A549 (cell line): ENCODE measurements at regions not wholly inside any gene's neighbourhood (a gene's known extent, or its start where the extent isn't known, plus 50 kb on each side); places are given as distances from the start of the nearest gene placed in this dataset.

Experiments
- ATAC-seq, 2 experiments: fragments of 200-7000 bp in 1 of 2; fragments of >200 bp in 1 of 2; cut with Nextera tagmentation in 1 of 2; cut with Tn5 transposase in 1 of 2; 3 replicates each; pipeline versions ENCODE4 v1.8.0 to v1.9.1; 2018 to 2020; ENCODE audit warnings: mild to moderate bottlenecking in 1 of 2, moderate library complexity in 1 of 2
- CTCF ChIA-PET: fragments of 300-600 bp; sonication (Branson Sonifier 250); formaldehyde crosslinking; extraction: SDS; loops from one replicate; lab custom pipeline; 2021; ENCODE audit warnings: antibody characterized with exemption, inconsistent platforms; lab: Yijun Ruan, JAX
- POLR2A ChIA-PET: fragments of 350-600 bp; formaldehyde crosslinking; extraction: SDS; loops from one replicate; lab custom pipeline; 2021; ENCODE audit warnings: antibody characterized with exemption, inconsistent platforms; lab: Yijun Ruan, JAX
- DNase-seq, 2 experiments: peaks; one replicate each; pipeline versions ENCODE4 v3.0.0 to v3.0.0-alpha.2; 2011 to 2016; ENCODE audit warnings: low read depth in 1 of 2, low spot score in 1 of 2
- FAIRE-seq: peaks from 2 replicates; lab custom pipeline; 2011; peaks lifted over from hg19 to GRCh38; lab: Jason Lieb, UNC
- H3K27ac ChIP-seq, 2 experiments: fragments of >200 bp; sonication (Bioruptor Twin); formaldehyde crosslinking; 3 replicates each; pipeline ENCODE4 v1.5.1; 2016 to 2017
- H3K4me1 ChIP-seq: fragments of >200 bp; sonication (Bioruptor Twin); formaldehyde crosslinking; 3 replicates; pipeline ENCODE4 v1.6.1; 2016
- H3K4me2 ChIP-seq: fragments of >200 bp; sonication (Bioruptor Twin); formaldehyde crosslinking; 3 replicates; pipeline ENCODE4 v1.6.1; 2016
- H3K4me3 ChIP-seq: fragments of >200 bp; sonication (Bioruptor Twin); formaldehyde crosslinking; 3 replicates; pipeline ENCODE4 v1.5.1; 2016
- H3K9me3 ChIP-seq: fragments of >200 bp; sonication (Bioruptor Twin); formaldehyde crosslinking; 3 replicates; pipeline ENCODE4 v1.6.1; 2016
- BHLHE40 ChIP-seq: IDR thresholded peaks from 2 replicates; pipeline ENCODE4 v1.6.1; 2012; ENCODE audit warnings: low read depth, low read length, inconsistent platforms
- CBX2 ChIP-seq: fragments of 200-600 bp; sonication (generic); IDR thresholded peaks from 2 replicates; pipeline ENCODE4 v1.6.1; 2016; ENCODE audit warnings: low read depth, mild to moderate bottlenecking, borderline replicate concordance
- CBX8 ChIP-seq: fragments of 200-600 bp; sonication (generic); IDR thresholded peaks from 2 replicates; pipeline ENCODE4 v1.6.1; 2016
- CTCF ChIP-seq: fragments of >200 bp; sonication (Bioruptor Twin); formaldehyde crosslinking; IDR thresholded peaks from 3 replicates; pipeline ENCODE4 v1.5.1; 2016
- E2F6 ChIP-seq: IDR thresholded peaks from 2 replicates; pipeline ENCODE4 v1.6.1; 2012; ENCODE audit warnings: low read depth, borderline replicate concordance
- EHF ChIP-seq: fragments of 250-450 bp; sonication (Bioruptor Pico); IDR thresholded peaks from 2 replicates; pipeline ENCODE4 v1.5.0; 2020; ENCODE audit warnings: mild to moderate bottlenecking
- EP300 ChIP-seq, 2 experiments: fragments of >200 bp; sonication (Bioruptor Twin); formaldehyde crosslinking; IDR thresholded peaks; 2 replicates in 1 of 2; 3 replicates in 1 of 2; pipeline ENCODE4 v1.6.1; 2016 to 2017
- FOSB ChIP-seq: fragments of 250-450 bp; sonication (Bioruptor Pico); IDR thresholded peaks from 2 replicates; pipeline ENCODE4 v1.5.0; 2020; ENCODE audit warnings: mild to moderate bottlenecking, moderate library complexity
- FOXS1 ChIP-seq: fragments of 250-450 bp; sonication (Bioruptor Pico); IDR thresholded peaks from 2 replicates; pipeline ENCODE4 v1.5.0; 2020; ENCODE audit warnings: mild to moderate bottlenecking, moderate library complexity
- HOXB5 ChIP-seq: fragments of 250-450 bp; sonication (Bioruptor Pico); IDR thresholded peaks from 2 replicates; pipeline ENCODE4 v1.5.0; 2020; ENCODE audit warnings: mild to moderate bottlenecking, moderate library complexity
- JUN ChIP-seq, 2 experiments: fragments of >200 bp; sonication (Bioruptor Twin); formaldehyde crosslinking; IDR thresholded peaks; 2 replicates in 1 of 2; 3 replicates in 1 of 2; pipeline ENCODE4 v1.6.1; 2016 to 2017
- KDM1A ChIP-seq: fragments of 200-600 bp; sonication (generic); IDR thresholded peaks from 2 replicates; pipeline ENCODE4 v1.6.1; 2016; ENCODE audit warnings: low read depth, mild to moderate bottlenecking
- MAFK ChIP-seq: fragments of 450-650 bp; IDR thresholded peaks from 2 replicates; pipeline ENCODE4 v1.6.1; 2014; ENCODE audit not compliant: partially characterized antibody
- MAX ChIP-seq: IDR thresholded peaks from 2 replicates; pipeline ENCODE4 v1.6.1; 2012
- MAZ ChIP-seq: fragments of 150-350 bp; IDR thresholded peaks from 2 replicates; pipeline ENCODE4 v1.6.1; 2014; ENCODE audit warnings: antibody characterized with exemption, low read depth, low read length, borderline replicate concordance
- NR3C1 ChIP-seq: fragments of >200 bp; sonication (Bioruptor Twin); formaldehyde crosslinking; IDR thresholded peaks from 3 replicates; pipeline ENCODE4 v1.6.1; 2017
- RAD21 ChIP-seq, 2 experiments: fragments of >200 bp in 1 of 2; sonication (Bioruptor Twin) in 1 of 2; formaldehyde crosslinking in 1 of 2; IDR thresholded peaks in 1 of 2; conservative IDR thresholded peaks in 1 of 2; 2 replicates in 1 of 2; 3 replicates in 1 of 2; pipeline ENCODE4 v1.6.1; 2012 to 2018; ENCODE audit warnings: inconsistent platforms in 1 of 2
- RARB ChIP-seq: fragments of 250-450 bp; sonication (Bioruptor Pico); IDR thresholded peaks from 2 replicates; pipeline ENCODE4 v1.8.0; 2021; ENCODE audit warnings: mild to moderate bottlenecking, moderate library complexity
- RNF2 ChIP-seq: fragments of 200-600 bp; sonication (generic); IDR thresholded peaks from 2 replicates; pipeline ENCODE4 v1.6.1; 2016; ENCODE audit warnings: low read depth, mild to moderate bottlenecking, antibody characterized with exemption, moderate library complexity, borderline replicate concordance
- SREBF2 ChIP-seq: fragments of 450-650 bp; IDR thresholded peaks from 2 replicates; pipeline ENCODE4 v1.6.1; 2014; ENCODE audit warnings: mild to moderate bottlenecking, moderate library complexity
- USF2 ChIP-seq: fragments of 450-650 bp; IDR thresholded peaks from 2 replicates; pipeline ENCODE4 v1.6.1; 2014; ENCODE audit warnings: antibody characterized with exemption
- WGBS: methylation state at CpG from one replicate; pipeline ENCODE4 v1.1.6; 2017; ENCODE audit errors: missing lambda C conversion rate; 5-methylcytosine and 5-hydroxymethylcytosine counted together

GRCh38 chr4:125572601-125573000 lies 257.8 kb downstream of the FAT4 start:
- Histone ChIP-seq H3K4me2 (no peak overlapping the region), H3K4me3 (no peak overlapping the region), H3K27ac (no peak overlapping the region), H3K9me3 (no peaks in the 10 kb centered on the region), H3K4me1 (no peaks in the 10 kb centered on the region)
- ChIA-PET CTCF (no interaction called here), POLR2A (no interaction called here)
- DNase-seq (no peak), FAIRE-seq (no peak), ATAC-seq (no peak)
- TF ChIP-seq BHLHE40 (no peak), EP300 (IDR thresholded peaks at IDR 0.05) (no peak), CBX2 (no peak), RARB (CRISPR knock-in tag) (no peak), CTCF (no peak), USF2 (no peak), FOSB (no peak)
- 73% methylated on average over 3 of the region's 3 CpGs for WGBS

- no peak for ATAC-seq
- 96% methylated on average over 3 of the region's 3 CpGs for WGBS
- H3K27ac ChIP-seq: no peak overlapping the region
- H3K9me3 ChIP-seq: no peaks in the 10 kb centered on the region
- ChIA-PET CTCF (no interaction called here), POLR2A (no interaction called here)
- DNase-seq: no peak
- TF ChIP-seq SREBF2: no peak
- TF ChIP-seq RAD21 (conservative IDR thresholded peaks at IDR 0.05 in 1 of 2, IDR thresholded peaks at IDR 0.05 in 1 of 2): no peak
- no peak for TF ChIP-seq CBX2
- no peak for TF ChIP-seq RNF2
- no peak for TF ChIP-seq FOXS1
- TF ChIP-seq E2F6: no peak
- TF ChIP-seq JUN (IDR thresholded peaks at IDR 0.05): no peak
- TF ChIP-seq NR3C1: no peak
- TF ChIP-seq BHLHE40: no peak
- TF ChIP-seq MAZ: no peak
- TF ChIP-seq HOXB5 (CRISPR knock-in tag): no peak
- TF ChIP-seq CBX8: no peak
- no peak for TF ChIP-seq KDM1A
- TF ChIP-seq RARB (CRISPR knock-in tag): no peak
- TF ChIP-seq MAFK: no peak
- no peak for TF ChIP-seq MAX
- TF ChIP-seq EHF (CRISPR knock-in tag): no peak
- no peak for TF ChIP-seq CTCF
- TF ChIP-seq FOSB: no peak
- FAIRE-seq: no peak
- H3K4me1 ChIP-seq: no peaks in the 10 kb centered on the region
- H3K4me2 ChIP-seq: no peak overlapping the region
- no peak overlapping the region for H3K4me3 ChIP-seq
Measured at GRCh38 chr4:125573368-125573767, 258.6 kb downstream of the FAT4 start.
